Retinal pigment epithelial cell (primary cell): ENCODE measurements at regions not wholly inside any gene's neighbourhood (a gene's known extent, or its start where the extent isn't known, plus 50 kb on each side); places are given as distances from the start of the nearest gene placed in this dataset.

Experiments used
- DNase-seq: peaks from one replicate; pipeline ENCODE4 v3.0.0-alpha.2; 2010; ENCODE audit warnings: low read depth
- H3K4me3 ChIP-seq: 2 replicates; pipeline ENCODE4 v1.5.1; 2011; ENCODE audit warnings: mild to moderate bottlenecking, low read length, control low read depth, moderate library complexity
- CTCF ChIP-seq: conservative IDR thresholded peaks from 2 replicates; pipeline ENCODE4 v1.5.1; 2011; ENCODE audit warnings: low read depth, low read length, control low read depth, inconsistent platforms

GRCh38 chr21:32216293-32216692 is 62.6 kb downstream of the MIS18A start:
- no peak for TF ChIP-seq CTCF
- no peak for DNase-seq
- H3K4me3 ChIP-seq, result no peak overlapping the region

- no peak for TF ChIP-seq CTCF
- no peak overlapping the region for H3K4me3 ChIP-seq
- DNase-seq, result no peak
Observed at GRCh38 chr21:32215306-32215685, 63.6 kb downstream of the MIS18A start.

- DNase-seq, result no peak
- no peak overlapping the region for H3K4me3 ChIP-seq
- TF ChIP-seq CTCF, result no peak
Observed at GRCh38 chr21:32214654-32215305, 64.1 kb downstream of the MIS18A start.

- TF ChIP-seq CTCF, result no peak
- DNase-seq, result no peak
Observed at GRCh38 chr21:32212116-32212515, 66.7 kb downstream of the MIS18A start.

GRCh38 chr21:32211306-32211705 is 67.5 kb downstream of the MIS18A start:
- no peak for DNase-seq
- TF ChIP-seq CTCF, result no peak
- H3K4me3 ChIP-seq, result no peak overlapping the region

More at GRCh38 chr21:32212116-32212515, 66.7 kb downstream of the MIS18A start:
- no peak overlapping the region for H3K4me3 ChIP-seq

GRCh38 chr21:32209580-32209979 is 69.3 kb downstream of the MIS18A start:
- TF ChIP-seq CTCF, result no peak
- DNase-seq, result no peak
- H3K4me3 ChIP-seq, result no peak overlapping the region

GRCh38 chr21:32207406-32207716 is 71.5 kb downstream of the MIS18A start:
- H3K4me3 ChIP-seq, result no peak overlapping the region
- DNase-seq, result no peak
- TF ChIP-seq CTCF, result no peak
